Suprapubic skin (tissue), 4 donors: ENCODE measurements at regions not wholly inside any gene's neighbourhood (a gene's known extent, or its start where the extent isn't known, plus 50 kb on each side); places are given as distances from the start of the nearest gene placed in this dataset.
"Not testable (repeated sequence)": the region's sequence is repeated elsewhere in the genome, so short reads cannot be mapped to it uniquely, and the experiment has no call there.

Source experiments
- DNase-seq, 2 donors: peaks; one replicate each; pipeline ENCODE4 v3.0.0-alpha.2; 2019; ENCODE audit warnings: low spot score in 2 of 2
- H3K27ac ChIP-seq: fragments of 200-600 bp; sonication (generic); one replicate; pipeline ENCODE4 v1.5.1; 2019
- H3K27me3 ChIP-seq: fragments of 200-600 bp; sonication (generic); one replicate; pipeline ENCODE4 v1.5.1; 2019
- H3K36me3 ChIP-seq: fragments of 200-600 bp; sonication (generic); one replicate; pipeline ENCODE4 v1.5.1; 2019
- H3K4me1 ChIP-seq: fragments of 200-600 bp; sonication (generic); one replicate; pipeline ENCODE4 v1.5.1; 2019
- H3K4me3 ChIP-seq: fragments of 200-600 bp; sonication (generic); one replicate; pipeline ENCODE4 v1.5.1; 2019; ENCODE audit warnings: mild to moderate bottlenecking
- H3K9me3 ChIP-seq: fragments of 200-600 bp; sonication (generic); one replicate; pipeline ENCODE4 v1.5.1; 2019
- EP300 ChIP-seq: sonication (generic); formaldehyde crosslinking; IDR thresholded peaks from one replicate; pipeline ENCODE4 v1.6.1; 2017; ENCODE audit warnings: antibody characterized with exemption
- POLR2A ChIP-seq, 2 donors: fragments of 450-650 bp; IDR thresholded peaks; one replicate each; pipeline ENCODE4 v1.6.1; 2017; ENCODE audit warnings: antibody characterized with exemption in 2 of 2, mild to moderate bottlenecking in 2 of 2, moderate library complexity in 2 of 2
- POLR2AphosphoS5 ChIP-seq, 3 donors: sonication (generic); formaldehyde crosslinking; IDR thresholded peaks; one replicate each; pipeline ENCODE4 v1.6.1; 2017; ENCODE audit warnings: antibody characterized with exemption in 3 of 3
- WGBS: methylation state at CpG from one replicate; pipeline ENCODE4 v1.1.5; 2018; 5-methylcytosine and 5-hydroxymethylcytosine counted together
- TF ChIP-seq, protein P1 (sequence below), 2 donors: fragments of 200-600 bp in 1 of 2; fragments of 450-650 bp in 1 of 2; sonication (generic) in 1 of 2; IDR thresholded peaks; one replicate each; pipeline ENCODE4 v1.5.1; 2016 to 2019; ENCODE audit warnings: antibody characterized with exemption in 2 of 2, mild to moderate bottlenecking in 1 of 2, moderate library complexity in 1 of 2

DNA sequence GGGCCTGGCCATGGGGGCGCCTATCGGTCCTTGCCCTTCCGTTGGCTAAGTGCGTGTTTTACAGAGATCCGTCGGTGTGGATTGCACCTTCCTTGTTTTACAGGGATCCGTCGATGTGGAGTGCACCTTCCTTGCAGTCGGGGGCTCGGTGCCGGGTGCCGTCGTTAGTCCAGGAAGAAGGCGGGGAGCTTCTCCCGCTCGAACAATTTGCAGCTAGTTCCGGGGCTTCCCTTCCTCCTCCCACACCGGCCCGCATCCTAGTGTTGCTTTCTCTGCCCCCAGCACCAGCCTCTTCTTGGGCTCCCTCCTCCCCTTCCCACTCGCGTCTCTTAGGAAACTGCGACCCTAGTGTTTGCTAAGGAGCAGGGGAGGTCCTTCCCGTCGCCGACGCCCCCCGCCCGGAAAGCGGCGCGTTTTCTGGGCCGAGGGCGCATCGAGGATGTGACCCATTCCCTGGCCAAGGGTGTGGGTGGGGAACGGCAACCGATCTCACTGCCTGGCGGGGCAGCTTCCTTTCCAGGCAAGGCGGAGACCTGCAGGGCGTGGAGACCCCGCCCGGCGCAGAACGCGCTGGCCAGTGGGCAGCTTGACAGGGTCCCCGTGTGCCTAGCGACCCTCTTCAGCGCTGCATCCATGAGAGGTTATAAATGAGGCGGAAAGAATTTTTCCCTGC lies 75.7 kb upstream of the ZNF91 start:
- 10% methylated on average over 23 of the region's 48 CpGs for WGBS
- Histone ChIP-seq H3K4me1 (peaks cover 5% of the 10 kb centered on the region), H3K27ac (no peak overlapping the region), H3K36me3 (no peaks in the 10 kb centered on the region), H3K27me3 (peaks cover 12% of the 10 kb centered on the region), H3K9me3 (peaks cover 10% of the 10 kb centered on the region), H3K4me3 (peak overlapping the region; percentile 35)
- TF ChIP-seq EP300 (no peak), POLR2A (IDR thresholded peaks at IDR 0.05) (no peak), POLR2AphosphoS5 (IDR thresholded peaks at IDR 0.05) (no peak)
- TF ChIP-seq, protein P1, sequence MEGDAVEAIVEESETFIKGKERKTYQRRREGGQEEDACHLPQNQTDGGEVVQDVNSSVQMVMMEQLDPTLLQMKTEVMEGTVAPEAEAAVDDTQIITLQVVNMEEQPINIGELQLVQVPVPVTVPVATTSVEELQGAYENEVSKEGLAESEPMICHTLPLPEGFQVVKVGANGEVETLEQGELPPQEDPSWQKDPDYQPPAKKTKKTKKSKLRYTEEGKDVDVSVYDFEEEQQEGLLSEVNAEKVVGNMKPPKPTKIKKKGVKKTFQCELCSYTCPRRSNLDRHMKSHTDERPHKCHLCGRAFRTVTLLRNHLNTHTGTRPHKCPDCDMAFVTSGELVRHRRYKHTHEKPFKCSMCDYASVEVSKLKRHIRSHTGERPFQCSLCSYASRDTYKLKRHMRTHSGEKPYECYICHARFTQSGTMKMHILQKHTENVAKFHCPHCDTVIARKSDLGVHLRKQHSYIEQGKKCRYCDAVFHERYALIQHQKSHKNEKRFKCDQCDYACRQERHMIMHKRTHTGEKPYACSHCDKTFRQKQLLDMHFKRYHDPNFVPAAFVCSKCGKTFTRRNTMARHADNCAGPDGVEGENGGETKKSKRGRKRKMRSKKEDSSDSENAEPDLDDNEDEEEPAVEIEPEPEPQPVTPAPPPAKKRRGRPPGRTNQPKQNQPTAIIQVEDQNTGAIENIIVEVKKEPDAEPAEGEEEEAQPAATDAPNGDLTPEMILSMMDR (IDR thresholded peaks at IDR 0.05), result no peak
- no peak for DNase-seq

DNA sequence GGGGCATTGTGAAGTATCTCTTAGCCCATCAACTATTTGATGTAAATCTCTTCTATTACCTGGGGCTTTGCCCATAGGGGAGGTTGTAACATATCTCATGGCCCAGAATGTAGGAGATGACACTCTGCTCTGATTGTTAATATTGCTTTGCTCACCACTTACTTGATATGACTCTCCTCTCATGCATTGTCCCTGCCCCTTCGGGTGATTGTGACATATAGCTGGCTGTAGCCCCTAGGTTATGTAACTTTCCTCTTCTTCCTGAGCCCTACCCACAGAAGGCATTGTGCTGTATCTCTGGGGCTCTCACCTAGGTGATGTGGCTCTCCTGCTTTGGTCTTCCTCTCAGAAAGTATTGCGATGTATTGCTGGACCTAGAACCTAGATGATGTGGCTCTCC lies 69.1 kb upstream of the ZNF91 start:
- WGBS, result 94% methylated on average over 2 of the region's 2 CpGs
- H3K9me3 ChIP-seq, result peaks cover 10% of the 10 kb centered on the region

DNA sequence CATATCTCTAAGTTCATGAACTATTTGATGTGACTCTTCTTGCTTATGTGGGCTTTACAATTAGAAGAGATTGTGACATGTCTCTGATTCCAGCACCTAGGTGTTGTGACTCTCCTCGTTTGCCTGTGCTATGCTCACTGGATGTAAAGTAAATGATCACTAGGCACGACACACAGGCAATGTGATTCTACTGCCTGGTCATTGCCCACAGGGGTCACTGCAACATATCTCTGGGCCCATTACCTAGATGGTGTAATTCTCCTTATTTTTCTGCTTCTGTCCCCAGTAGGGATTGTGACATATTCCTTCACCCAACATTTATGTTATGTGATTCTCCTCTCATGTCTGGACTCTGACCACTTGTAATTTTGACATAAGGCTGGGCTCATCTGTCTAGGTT lies 65.8 kb upstream of the ZNF91 start:
- no peak overlapping the region for H3K27ac ChIP-seq
- no peak for DNase-seq
- peaks cover 8% of the 10 kb centered on the region for H3K9me3 ChIP-seq
- no peaks in the 10 kb centered on the region for H3K4me1 ChIP-seq
- TF ChIP-seq EP300, result no peak
- TF ChIP-seq POLR2A (IDR thresholded peaks at IDR 0.05), result no peak
- TF ChIP-seq, protein P1 (IDR thresholded peaks at IDR 0.05), result no peak
- no peak for TF ChIP-seq POLR2AphosphoS5 (IDR thresholded peaks at IDR 0.05)
- H3K27me3 ChIP-seq, result no peaks in the 10 kb centered on the region
- H3K4me3 ChIP-seq, result no peak overlapping the region
- 42% methylated on average over 2 of the region's 2 CpGs for WGBS
- no peaks in the 10 kb centered on the region for H3K36me3 ChIP-seq

More for the DNA sequence above, 69.1 kb upstream of the ZNF91 start:
- not testable (repeated sequence) for H3K4me3 ChIP-seq, DNase-seq, H3K36me3 ChIP-seq, H3K27me3 ChIP-seq, H3K4me1 ChIP-seq, H3K27ac ChIP-seq

DNA sequence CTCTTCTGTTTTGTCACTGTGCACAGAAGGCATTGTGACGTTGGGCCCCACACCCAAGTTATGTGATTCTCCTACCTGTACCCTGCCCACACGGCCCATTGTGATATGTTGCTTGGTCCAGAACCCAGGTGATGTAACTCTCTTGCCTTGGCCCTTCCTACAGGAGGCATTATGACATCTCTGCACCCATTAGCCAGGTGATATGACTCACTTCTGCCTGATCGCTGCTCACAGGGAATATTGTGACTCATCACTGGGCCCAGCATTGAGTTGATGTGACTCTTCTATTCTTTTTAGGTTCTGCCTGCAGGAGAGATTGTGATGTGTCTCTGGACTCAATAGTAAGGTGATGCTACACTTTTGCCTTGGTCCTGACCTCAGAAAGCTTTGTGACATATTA lies 65.4 kb upstream of the ZNF91 start:
- Histone ChIP-seq H3K27me3 (no peaks in the 10 kb centered on the region), H3K4me3 (no peak overlapping the region), H3K9me3 (peaks cover 8% of the 10 kb centered on the region), H3K27ac (no peak overlapping the region), H3K4me1 (no peaks in the 10 kb centered on the region), H3K36me3 (no peaks in the 10 kb centered on the region)
- DNase-seq, result no peak
- WGBS, result 70% methylated on average over 3 of the region's 3 CpGs
- no peak for TF ChIP-seq POLR2A (IDR thresholded peaks at IDR 0.05)
- TF ChIP-seq, protein P1 (IDR thresholded peaks at IDR 0.05), result no peak
